ENCODE measurements at regions not wholly inside any gene's neighbourhood (a gene's known extent, or its start where the extent isn't known, plus 50 kb on each side); places are given as distances from the start of the nearest gene placed in this dataset.

- TF ChIP-seq CTCF (IDR thresholded peaks at IDR 0.05) = no peak
- no peak for TF ChIP-seq POLR2A (IDR thresholded peaks at IDR 0.05)
Observed at GRCh38 chr7:120123528-120123927, 149.4 kb upstream of the KCND2 start.
